Endodermal cell (in vitro differentiated cells): ENCODE measurements at regions not wholly inside any gene's neighbourhood (a gene's known extent, or its start where the extent isn't known, plus 50 kb on each side); places are given as distances from the start of the nearest gene placed in this dataset.

Experiments
- DNase-seq: peaks from one replicate; pipeline ENCODE4 v3.0.0-alpha.2; 2017
- H3K27ac ChIP-seq: 2 replicates; pipeline ENCODE4 v1.5.1; 2013; ENCODE audit warnings: mild to moderate bottlenecking, low read depth, low read length, moderate library complexity
- H3K27me3 ChIP-seq: 2 replicates; pipeline ENCODE4 v1.6.1; 2013; ENCODE audit warnings: mild to moderate bottlenecking, low read length, moderate library complexity; ENCODE audit not compliant: insufficient read depth, control insufficient read depth, poor library complexity, severe bottlenecking
- H3K36me3 ChIP-seq: 2 replicates; pipeline ENCODE4 v1.7.0; 2013; ENCODE audit warnings: mild to moderate bottlenecking, low read length, moderate library complexity; ENCODE audit not compliant: control insufficient read depth, insufficient read depth
- H3K4me1 ChIP-seq: one replicate; pipeline ENCODE4 v1.7.0; 2013; ENCODE audit warnings: low read length; ENCODE audit not compliant: control insufficient read depth, insufficient read depth
- H3K4me3 ChIP-seq: 2 replicates; pipeline ENCODE4 v1.5.1; 2013; ENCODE audit warnings: mild to moderate bottlenecking, low read length, moderate library complexity
- H3K9ac ChIP-seq: 2 replicates; pipeline ENCODE4 v1.6.1; 2013; ENCODE audit warnings: mild to moderate bottlenecking, low read length, moderate library complexity; ENCODE audit not compliant: poor library complexity, severe bottlenecking; ENCODE audit errors: extremely low read depth
- H3K9me3 ChIP-seq: 2 replicates; pipeline ENCODE4 v1.6.1; 2013; ENCODE audit warnings: mild to moderate bottlenecking, low read length, moderate library complexity; ENCODE audit not compliant: control insufficient read depth
- H3K27ac Mint-ChIP-seq: 2 replicates; pipeline ENCODE4 v1.8.0; 2020; ENCODE audit warnings: mixed read lengths
- H3K27me3 Mint-ChIP-seq: 2 replicates; pipeline ENCODE4 v1.8.0; 2021; ENCODE audit warnings: mild to moderate bottlenecking, mixed read lengths; ENCODE audit not compliant: insufficient read depth
- H3K36me3 Mint-ChIP-seq: 2 replicates; pipeline ENCODE4 v1.8.0; 2020; ENCODE audit warnings: low read depth, mixed read lengths
- H3K4me1 Mint-ChIP-seq: 2 replicates; pipeline ENCODE4 v1.8.0; 2020; ENCODE audit warnings: mixed read lengths
- H3K4me3 Mint-ChIP-seq: 2 replicates; pipeline ENCODE4 v1.8.0; 2020; ENCODE audit warnings: mild to moderate bottlenecking, moderate library complexity, mixed read lengths
- H3K9me3 Mint-ChIP-seq: 2 replicates; pipeline ENCODE4 v1.8.0; 2020; ENCODE audit warnings: mild to moderate bottlenecking, mixed read lengths
- WGBS, 2 experiments: methylation state at CpG; one replicate each; pipeline versions ENCODE4 v1.1.5 to v1.1.7; 2013; ENCODE audit warnings: missing lambda C conversion rate in 2 of 2, mixed read lengths in 1 of 2; ENCODE audit not compliant: insufficient coverage in 1 of 2, insufficient read length in 1 of 2; 5-methylcytosine and 5-hydroxymethylcytosine counted together
- TF ChIP-seq, protein P1 (sequence below): fragments of 200-600 bp; sonication (generic); conservative IDR thresholded peaks from 2 replicates; pipeline ENCODE4 v1.5.0; 2021; ENCODE audit warnings: antibody characterized with exemption, mild to moderate bottlenecking

DNA sequence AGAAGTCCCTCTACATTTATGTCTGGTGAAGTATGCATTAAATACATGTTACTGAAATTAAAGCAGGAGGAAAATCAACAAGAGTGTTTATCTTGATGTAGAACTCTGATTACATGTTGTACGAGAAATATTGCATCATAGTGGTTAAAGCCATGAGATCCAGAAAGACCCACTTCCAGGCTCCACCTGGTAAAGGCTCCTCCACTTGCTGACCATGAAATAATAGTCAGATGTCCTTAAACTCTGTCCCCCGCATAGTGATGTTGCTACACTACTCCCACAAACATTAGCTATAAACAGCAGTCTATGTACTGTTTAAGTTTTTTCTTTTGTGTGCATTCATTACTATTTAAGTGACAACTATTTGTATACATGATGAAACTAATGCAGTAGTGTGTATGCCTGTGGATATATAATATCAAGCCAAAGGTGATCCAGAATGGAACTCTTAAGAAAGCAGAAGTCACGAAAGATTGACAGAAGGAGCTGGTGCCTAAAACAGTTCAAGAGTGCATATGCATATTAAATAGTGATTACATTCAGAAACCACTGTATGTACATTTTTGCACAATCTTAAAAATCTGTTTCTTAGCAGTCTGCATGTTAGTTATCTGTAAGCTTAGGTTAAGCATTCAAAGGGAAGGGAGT lies 264.4 kb upstream of the KCNMB2 start:
- no peak overlapping the region for H3K9ac ChIP-seq
- H3K27ac ChIP-seq = no peak overlapping the region
- H3K4me3 Mint-ChIP-seq = no peak overlapping the region
- DNase-seq = no peak
- no peaks in the 10 kb centered on the region for H3K36me3 ChIP-seq
- no peaks in the 10 kb centered on the region for H3K36me3 Mint-ChIP-seq
- 91 to 100% methylated on average over 2 to 3 of the region's 3 CpGs for WGBS, 2 experiments
- TF ChIP-seq, protein P1, sequence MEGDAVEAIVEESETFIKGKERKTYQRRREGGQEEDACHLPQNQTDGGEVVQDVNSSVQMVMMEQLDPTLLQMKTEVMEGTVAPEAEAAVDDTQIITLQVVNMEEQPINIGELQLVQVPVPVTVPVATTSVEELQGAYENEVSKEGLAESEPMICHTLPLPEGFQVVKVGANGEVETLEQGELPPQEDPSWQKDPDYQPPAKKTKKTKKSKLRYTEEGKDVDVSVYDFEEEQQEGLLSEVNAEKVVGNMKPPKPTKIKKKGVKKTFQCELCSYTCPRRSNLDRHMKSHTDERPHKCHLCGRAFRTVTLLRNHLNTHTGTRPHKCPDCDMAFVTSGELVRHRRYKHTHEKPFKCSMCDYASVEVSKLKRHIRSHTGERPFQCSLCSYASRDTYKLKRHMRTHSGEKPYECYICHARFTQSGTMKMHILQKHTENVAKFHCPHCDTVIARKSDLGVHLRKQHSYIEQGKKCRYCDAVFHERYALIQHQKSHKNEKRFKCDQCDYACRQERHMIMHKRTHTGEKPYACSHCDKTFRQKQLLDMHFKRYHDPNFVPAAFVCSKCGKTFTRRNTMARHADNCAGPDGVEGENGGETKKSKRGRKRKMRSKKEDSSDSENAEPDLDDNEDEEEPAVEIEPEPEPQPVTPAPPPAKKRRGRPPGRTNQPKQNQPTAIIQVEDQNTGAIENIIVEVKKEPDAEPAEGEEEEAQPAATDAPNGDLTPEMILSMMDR = no peak
- H3K4me1 ChIP-seq = peaks cover 5% of the 10 kb centered on the region
- no peak overlapping the region for H3K27ac Mint-ChIP-seq
- peaks cover 64% of the 10 kb centered on the region for H3K27me3 ChIP-seq
- H3K4me3 ChIP-seq = no peak overlapping the region
- H3K4me1 Mint-ChIP-seq = peaks cover 10% of the 10 kb centered on the region
- peaks cover 23% of the 10 kb centered on the region for H3K27me3 Mint-ChIP-seq
- no peaks in the 10 kb centered on the region for H3K9me3 ChIP-seq
- no peaks in the 10 kb centered on the region for H3K9me3 Mint-ChIP-seq

DNA sequence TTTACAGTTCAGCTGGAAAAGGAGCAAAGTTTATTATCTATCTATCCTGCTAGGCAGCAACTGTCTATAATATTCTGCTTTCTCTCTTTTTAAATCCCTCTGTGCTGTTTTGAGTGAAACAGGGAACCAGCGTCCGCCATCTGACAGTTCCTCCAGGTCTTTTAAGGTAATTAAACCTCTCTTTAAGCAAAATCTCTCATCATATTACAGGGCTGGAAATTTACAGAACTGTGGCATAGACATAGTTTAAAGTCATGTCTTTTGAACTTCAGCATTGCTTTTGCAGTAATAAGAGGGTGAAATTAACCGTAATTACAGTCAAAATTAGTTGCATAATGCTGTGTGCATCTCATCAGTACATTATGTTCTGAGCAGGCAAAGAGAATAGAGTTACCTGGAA lies 263.4 kb upstream of the KCNMB2 start:
- Histone ChIP-seq H3K9me3 (no peaks in the 10 kb centered on the region), H3K36me3 (no peaks in the 10 kb centered on the region), H3K27ac (no peak overlapping the region), H3K4me3 (no peak overlapping the region), H3K4me1 (peaks cover 5% of the 10 kb centered on the region), H3K9ac (no peak overlapping the region), H3K27me3 (peaks cover 55% of the 10 kb centered on the region)
- Mint-ChIP-seq H3K27ac (no peak overlapping the region), H3K4me3 (no peak overlapping the region), H3K9me3 (no peaks in the 10 kb centered on the region), H3K36me3 (no peaks in the 10 kb centered on the region), H3K4me1 (peaks cover 10% of the 10 kb centered on the region), H3K27me3 (peaks cover 23% of the 10 kb centered on the region)
- DNase-seq = no peak
- TF ChIP-seq, protein P1 = no peak
- WGBS, 2 experiments = 97% methylated on average over 3 of the region's 3 CpGs

DNA sequence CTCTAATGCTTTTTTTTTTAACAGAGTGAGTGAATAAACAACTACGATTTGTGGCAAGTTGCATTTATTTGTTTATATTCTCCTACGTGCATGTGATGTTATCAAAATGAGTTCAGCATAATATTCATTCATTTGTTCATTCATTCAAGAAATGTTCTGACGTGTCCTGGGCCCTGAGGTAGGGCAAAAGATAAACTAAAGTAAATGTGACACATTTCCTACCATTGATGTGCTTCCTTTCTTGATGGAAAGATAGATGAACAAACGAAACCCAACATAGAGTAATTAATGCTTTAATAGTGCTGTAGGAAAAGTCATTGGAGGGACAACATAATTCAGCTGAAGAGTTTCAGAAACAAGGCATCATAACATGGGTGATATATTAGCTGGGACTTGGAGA lies 261.5 kb upstream of the KCNMB2 start:
- Mint-ChIP-seq H3K27ac (no peak overlapping the region), H3K36me3 (no peaks in the 10 kb centered on the region)
- peaks cover 3% of the 10 kb centered on the region for H3K4me1 ChIP-seq

More for the DNA sequence above, 261.5 kb upstream of the KCNMB2 start:
- peaks cover 22% of the 10 kb centered on the region for H3K27me3 Mint-ChIP-seq
- peaks cover 8% of the 10 kb centered on the region for H3K9me3 Mint-ChIP-seq
- H3K4me3 Mint-ChIP-seq = no peak overlapping the region
- Histone ChIP-seq H3K9me3 (peaks cover 2% of the 10 kb centered on the region), H3K36me3 (no peaks in the 10 kb centered on the region), H3K9ac (no peak overlapping the region), H3K27me3 (peaks cover 38% of the 10 kb centered on the region), H3K27ac (no peak overlapping the region), H3K4me3 (no peak overlapping the region)
- H3K4me1 Mint-ChIP-seq = peaks cover 7% of the 10 kb centered on the region
- WGBS, 2 experiments = 92 to 100% methylated on average over 3 to 4 of the region's 4 CpGs
- TF ChIP-seq, protein P1 = no peak
- DNase-seq = no peak
